GM06990 (cell line): ENCODE measurements at regions not wholly inside any gene's neighbourhood (a gene's known extent, or its start where the extent isn't known, plus 50 kb on each side); places are given as distances from the start of the nearest gene placed in this dataset.

ENCODE experiments used
- DNase-seq: peaks from one replicate; pipeline ENCODE4 v3.0.0-alpha.2; 2011; ENCODE audit not compliant: insufficient read length; ENCODE audit errors: extremely low read depth
- H3K27me3 ChIP-seq: replicated peaks from 2 replicates; pipeline ENCODE4 v1.6.0; 2011; ENCODE audit warnings: low read length; ENCODE audit not compliant: control insufficient read depth, insufficient read depth
- H3K36me3 ChIP-seq: 2 replicates; pipeline ENCODE4 v1.5.1; 2011; ENCODE audit warnings: low read length; ENCODE audit not compliant: control insufficient read depth, insufficient read depth
- H3K4me3 ChIP-seq: replicated peaks from 2 replicates; pipeline ENCODE4 v1.5.1; 2011; ENCODE audit warnings: low read depth, mild to moderate bottlenecking, control low read depth, low read length
- TF ChIP-seq, protein P1 (sequence below): IDR thresholded peaks from 2 replicates; pipeline ENCODE4 v1.5.1; 2011; ENCODE audit warnings: low read length, control low read depth, mild to moderate bottlenecking, inconsistent platforms; ENCODE audit not compliant: insufficient read depth, poor library complexity, severe bottlenecking

GRCh38 chr5:26245321-26245720 is 793.1 kb downstream of the CDH9 start:
- Histone ChIP-seq H3K36me3 (no peaks in the 10 kb centered on the region), H3K4me3 (no peak overlapping the region), H3K27me3 (no peaks in the 10 kb centered on the region)
- DNase-seq, result no peak
- TF ChIP-seq, protein P1, sequence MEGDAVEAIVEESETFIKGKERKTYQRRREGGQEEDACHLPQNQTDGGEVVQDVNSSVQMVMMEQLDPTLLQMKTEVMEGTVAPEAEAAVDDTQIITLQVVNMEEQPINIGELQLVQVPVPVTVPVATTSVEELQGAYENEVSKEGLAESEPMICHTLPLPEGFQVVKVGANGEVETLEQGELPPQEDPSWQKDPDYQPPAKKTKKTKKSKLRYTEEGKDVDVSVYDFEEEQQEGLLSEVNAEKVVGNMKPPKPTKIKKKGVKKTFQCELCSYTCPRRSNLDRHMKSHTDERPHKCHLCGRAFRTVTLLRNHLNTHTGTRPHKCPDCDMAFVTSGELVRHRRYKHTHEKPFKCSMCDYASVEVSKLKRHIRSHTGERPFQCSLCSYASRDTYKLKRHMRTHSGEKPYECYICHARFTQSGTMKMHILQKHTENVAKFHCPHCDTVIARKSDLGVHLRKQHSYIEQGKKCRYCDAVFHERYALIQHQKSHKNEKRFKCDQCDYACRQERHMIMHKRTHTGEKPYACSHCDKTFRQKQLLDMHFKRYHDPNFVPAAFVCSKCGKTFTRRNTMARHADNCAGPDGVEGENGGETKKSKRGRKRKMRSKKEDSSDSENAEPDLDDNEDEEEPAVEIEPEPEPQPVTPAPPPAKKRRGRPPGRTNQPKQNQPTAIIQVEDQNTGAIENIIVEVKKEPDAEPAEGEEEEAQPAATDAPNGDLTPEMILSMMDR, result no peak

DNA sequence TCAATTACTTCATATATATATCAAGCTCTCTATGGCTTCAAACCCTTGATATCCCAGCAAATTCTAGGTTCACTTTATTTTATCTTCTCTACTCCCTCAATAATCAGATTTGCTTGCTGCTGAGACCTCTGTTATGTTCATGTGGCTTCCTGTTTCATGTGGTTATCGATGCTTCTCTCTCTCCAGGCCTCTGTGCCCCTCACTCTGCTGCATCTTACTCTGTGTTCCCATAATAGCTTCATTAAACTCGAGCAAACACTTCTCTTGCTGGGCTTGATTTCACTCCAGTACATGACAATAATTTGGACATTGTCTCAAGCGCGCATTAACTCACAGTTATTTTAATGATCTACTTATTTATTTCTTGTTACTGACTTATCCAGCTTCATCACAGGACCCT is 798.8 kb downstream of the CDH9 start:
- no peak for DNase-seq
- Histone ChIP-seq H3K36me3 (no peaks in the 10 kb centered on the region), H3K4me3 (no peak overlapping the region), H3K27me3 (no peaks in the 10 kb centered on the region)
- TF ChIP-seq, protein P1, result no peak

DNA sequence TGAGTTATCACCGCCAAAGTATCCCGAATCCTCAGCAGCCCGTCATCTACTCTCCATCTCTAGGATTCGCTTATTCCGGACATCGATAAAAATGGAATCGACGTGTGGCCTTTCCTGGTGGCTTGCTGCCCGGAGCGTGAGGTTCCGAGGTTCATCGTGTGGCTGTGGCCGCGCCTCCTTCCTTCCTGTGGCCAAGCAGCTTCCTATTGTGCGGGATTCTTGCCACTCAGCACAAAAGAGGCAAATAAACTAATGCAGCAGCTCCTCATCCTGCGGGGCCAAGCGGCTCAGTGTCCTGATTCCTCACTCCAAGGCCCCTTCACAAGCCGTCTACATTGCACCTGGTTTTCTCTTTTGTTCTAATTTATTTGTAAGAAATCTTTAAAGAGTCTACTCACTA is 800.9 kb downstream of the CDH9 start:
- no peak for DNase-seq
- Histone ChIP-seq H3K4me3 (no peak overlapping the region), H3K36me3 (no peaks in the 10 kb centered on the region), H3K27me3 (no peaks in the 10 kb centered on the region)
- TF ChIP-seq, protein P1, result no peak

GRCh38 chr5:26236936-26237335 is 801.5 kb downstream of the CDH9 start:
- no peak for DNase-seq
- Histone ChIP-seq H3K27me3 (no peaks in the 10 kb centered on the region), H3K4me3 (no peak overlapping the region), H3K36me3 (no peaks in the 10 kb centered on the region)
- TF ChIP-seq, protein P1, result no peak

DNA sequence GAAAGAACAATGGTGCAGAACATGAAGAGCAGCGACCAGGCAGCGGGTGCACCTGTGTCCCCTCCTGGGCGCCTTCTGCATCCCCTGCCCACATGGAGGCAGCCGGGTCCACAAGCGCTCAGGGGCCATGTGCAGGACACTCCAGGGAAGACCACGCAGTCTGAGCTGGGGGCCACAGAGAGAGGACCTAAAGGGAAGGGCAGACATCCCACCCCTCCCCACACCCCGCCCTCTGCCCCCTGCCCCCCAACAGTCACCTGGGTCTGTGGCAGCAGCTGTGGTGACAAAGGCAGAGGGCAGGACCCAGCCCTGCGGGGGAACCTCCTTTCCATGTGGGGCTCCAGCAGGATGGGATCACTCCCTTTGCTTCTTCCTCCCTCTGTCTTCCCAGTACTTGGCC is 805.7 kb downstream of the CDH9 start:
- DNase-seq, result no peak
- Histone ChIP-seq H3K36me3 (no peaks in the 10 kb centered on the region), H3K4me3 (no peak overlapping the region), H3K27me3 (no peaks in the 10 kb centered on the region)
- TF ChIP-seq, protein P1, result no peak

GRCh38 chr5:26231316-26231715 is 807.1 kb downstream of the CDH9 start:
- Histone ChIP-seq H3K4me3 (no peak overlapping the region), H3K36me3 (no peaks in the 10 kb centered on the region), H3K27me3 (no peaks in the 10 kb centered on the region)
- no peak for DNase-seq
- TF ChIP-seq, protein P1, result no peak
